ENCODE measurements at regions not wholly inside any gene's neighbourhood (a gene's known extent, or its start where the extent isn't known, plus 50 kb on each side); places are given as distances from the start of the nearest gene placed in this dataset.
"Not testable (repeated sequence)": the region's sequence is repeated elsewhere in the genome, so short reads cannot be mapped to it uniquely, and the experiment has no call there.

GRCh38 chr2:222768019-222768418 is 92.8 kb upstream of the ACSL3 start:
- not testable (repeated sequence) for TF ChIP-seq EZH2 (IDR thresholded peaks at IDR 0.05; ENCODE audit: borderline replicate concordance); CTCF (IDR thresholded peaks at IDR 0.05; ENCODE audit: poor library complexity); EZH2phosphoT487 (IDR thresholded peaks at IDR 0.05; ENCODE audit: low read depth, severe bottlenecking, unreplicated experiment)

Measured in hepatocyte (in vitro differentiated cells).